ENCODE measurements at regions not wholly inside any gene's neighbourhood (a gene's known extent, or its start where the extent isn't known, plus 50 kb on each side); places are given as distances from the start of the nearest gene placed in this dataset.

DNA sequence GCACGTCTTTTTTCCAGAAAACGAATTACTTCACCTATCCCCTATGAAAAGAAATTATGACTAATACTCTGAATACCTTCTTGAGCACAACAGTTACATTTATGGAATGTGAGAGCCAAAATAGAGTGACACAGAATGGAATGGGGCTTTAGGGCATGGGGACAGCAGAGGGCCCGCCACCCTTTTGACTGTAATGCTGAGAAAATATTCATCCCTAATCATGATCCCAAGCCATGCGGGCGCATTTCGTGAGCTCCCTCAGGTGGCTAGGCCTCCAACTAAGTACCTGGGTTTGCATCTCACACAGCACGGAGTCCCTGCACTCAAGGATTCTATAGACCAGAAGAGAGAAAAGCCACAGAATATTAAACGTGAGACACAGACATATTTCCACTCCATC lies 212.6 kb downstream of the SOD2 start:
- DNase-seq (ENCODE audit: low spot score), result no peak

DNA sequence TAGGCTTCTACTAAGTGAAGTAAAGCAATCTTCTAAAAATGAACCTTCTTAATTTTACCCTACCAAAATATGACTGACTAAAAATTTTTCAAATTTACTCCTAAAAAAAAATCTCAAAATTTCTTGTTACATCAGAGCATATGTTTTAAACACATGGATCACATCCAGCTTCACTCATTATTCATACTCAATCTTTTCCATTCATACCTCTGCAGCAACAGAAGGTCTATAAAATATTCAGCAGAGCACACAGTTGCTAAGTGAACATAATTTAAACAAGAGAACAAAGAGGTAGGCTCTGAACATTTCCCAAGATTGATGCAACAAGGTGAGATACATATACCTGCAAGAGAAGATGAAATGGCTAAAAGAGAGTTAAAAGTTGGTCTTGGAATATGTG lies 213.9 kb downstream of the SOD2 start:
- no peak for DNase-seq (ENCODE audit: low spot score)

DNA sequence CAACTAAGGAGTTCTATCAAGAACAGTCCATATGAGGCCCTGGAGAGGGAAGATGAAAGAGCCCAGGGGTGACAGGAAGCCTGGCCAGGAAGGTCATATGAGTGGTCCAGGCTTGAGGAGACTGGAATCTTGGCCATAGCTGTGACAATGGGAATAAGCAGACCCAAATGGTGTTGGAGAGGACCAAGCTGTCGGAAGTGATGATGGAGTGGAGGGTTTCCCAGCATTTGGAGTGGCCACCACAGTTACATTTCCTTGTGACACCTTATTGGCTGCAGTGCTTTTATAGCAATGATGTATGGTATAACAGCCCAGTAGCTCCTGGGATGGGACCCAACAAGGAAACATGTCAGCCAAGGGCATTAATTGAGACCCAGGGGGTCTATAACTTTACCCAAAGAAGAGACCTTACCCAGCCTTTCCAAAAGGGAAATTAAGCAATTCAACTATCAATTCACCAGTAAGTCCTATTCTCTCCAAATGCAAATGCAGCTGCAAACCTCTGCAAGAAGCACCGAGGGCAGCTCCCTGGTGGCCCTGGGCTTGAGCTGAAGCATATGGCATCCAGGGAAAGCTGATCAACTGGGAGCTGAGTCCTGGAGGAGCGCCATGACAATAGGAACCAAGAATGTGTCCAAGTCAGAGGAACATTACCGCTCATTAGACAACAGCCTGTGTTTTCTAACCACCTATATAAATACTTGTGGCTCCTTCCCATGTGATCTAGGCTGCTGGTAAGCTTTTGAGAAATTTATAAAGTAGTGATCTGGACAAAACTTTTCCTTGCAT lies 219.4 kb downstream of the SOD2 start:
- no peak for DNase-seq (ENCODE audit: low spot score)

DNA sequence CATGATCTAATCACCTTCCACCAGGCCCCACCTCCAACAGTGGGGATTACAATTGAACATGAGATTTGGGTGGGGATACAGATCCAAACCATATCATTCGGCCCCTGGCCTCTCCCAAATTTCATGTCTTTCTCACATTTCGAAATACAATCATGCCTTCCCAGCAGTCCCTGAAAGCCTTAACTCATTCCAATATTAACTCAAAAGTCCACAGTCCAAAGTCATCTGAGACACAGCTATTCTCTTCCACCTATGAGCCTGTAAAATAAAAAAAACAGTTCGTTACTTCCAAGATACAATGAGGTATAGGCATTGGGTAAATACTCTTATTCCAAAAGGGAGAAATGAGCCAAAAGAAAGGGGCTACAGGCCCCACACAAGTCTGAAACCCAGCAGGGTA lies 222.6 kb downstream of the SOD2 start:
- DNase-seq (ENCODE audit: low spot score), result no peak

DNA sequence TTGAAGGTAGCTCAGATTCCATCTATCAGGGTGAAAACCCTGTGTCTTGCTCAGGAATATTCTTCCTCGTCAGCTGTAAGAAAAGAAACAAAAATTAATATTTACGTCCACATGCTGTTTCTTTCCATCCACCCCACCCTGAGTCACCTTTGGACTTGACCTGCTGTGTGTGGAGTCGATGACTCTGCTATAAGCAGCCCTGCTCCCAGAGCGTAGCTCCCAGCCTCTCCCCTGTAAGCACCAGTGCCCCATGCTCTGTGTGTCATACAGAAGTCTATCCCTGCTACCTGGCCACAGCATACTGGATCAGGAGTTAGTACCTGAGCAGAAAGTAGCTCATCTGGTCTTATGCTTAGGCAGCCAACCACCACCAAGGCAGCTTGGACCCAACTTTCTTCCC lies 223.6 kb downstream of the SOD2 start:
- DNase-seq (ENCODE audit: low spot score), result no peak

DNA sequence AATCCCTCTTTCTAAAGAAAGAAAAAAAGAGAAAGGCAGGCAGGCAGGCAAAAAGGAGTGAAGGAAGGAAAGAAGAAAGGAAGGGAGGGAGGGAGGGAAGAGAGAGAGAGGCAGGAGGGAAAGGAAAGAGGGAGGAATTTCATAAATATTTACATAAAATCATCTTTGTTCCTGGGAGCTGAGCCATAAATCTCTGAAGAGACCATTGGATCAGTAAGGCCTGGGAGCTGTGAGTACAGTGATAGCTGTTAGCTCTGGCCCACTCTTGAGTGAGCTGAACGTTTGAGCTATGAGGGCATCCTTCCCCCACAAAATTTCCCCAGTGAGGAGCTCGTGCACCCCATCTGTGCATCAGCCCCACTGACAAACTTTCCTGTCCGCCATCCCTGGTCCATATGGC lies 224.0 kb downstream of the SOD2 start:
- no peak for DNase-seq (ENCODE audit: low spot score)

DNA sequence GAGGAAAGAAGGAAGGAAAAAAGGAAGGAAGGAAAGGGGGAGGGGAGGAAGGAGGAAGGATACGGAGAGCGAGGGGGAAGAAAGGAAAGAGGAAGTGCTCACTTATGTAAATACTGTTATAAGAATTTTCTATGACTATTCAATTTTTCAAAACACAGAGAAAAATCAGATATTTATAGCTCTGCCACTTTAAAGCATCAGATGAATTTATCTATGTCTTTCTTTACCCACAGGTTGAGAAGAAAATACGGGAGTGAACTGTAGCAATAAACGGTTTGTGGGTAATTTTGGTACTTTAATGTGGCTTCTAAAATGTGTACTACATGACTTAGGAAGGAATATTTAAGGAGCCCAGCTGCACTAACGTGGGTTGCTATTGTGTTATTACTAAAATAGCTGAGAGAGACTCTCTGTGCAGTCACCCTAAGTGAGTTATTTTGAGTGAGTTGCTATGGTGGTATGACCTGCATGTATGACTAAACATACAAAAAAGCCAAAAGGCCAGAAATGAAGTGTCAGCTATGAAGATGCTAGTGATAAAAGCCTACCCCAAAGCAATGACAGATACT lies 225.5 kb downstream of the SOD2 start:
- DNase-seq (ENCODE audit: low spot score), result no peak

DNA sequence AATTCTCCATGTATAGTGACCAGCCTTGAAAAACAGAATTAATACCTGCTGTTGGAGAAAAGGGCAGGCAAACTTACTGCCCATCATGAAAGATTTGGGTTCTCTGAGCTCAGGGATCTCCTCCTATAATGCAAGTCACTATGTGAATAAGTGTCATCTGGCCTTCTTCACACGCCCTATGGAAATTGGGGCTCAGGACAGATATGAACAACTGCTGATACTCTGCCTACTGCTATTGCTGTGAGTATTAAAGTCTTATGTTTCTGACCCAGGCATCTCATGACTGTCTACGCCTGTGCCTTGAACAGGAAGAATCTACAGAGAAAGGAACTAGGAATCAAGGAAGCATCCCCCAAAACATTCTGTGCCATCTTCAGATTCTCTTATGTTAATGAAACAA lies 226.1 kb downstream of the SOD2 start:
- DNase-seq (ENCODE audit: low spot score), result no peak

DNA sequence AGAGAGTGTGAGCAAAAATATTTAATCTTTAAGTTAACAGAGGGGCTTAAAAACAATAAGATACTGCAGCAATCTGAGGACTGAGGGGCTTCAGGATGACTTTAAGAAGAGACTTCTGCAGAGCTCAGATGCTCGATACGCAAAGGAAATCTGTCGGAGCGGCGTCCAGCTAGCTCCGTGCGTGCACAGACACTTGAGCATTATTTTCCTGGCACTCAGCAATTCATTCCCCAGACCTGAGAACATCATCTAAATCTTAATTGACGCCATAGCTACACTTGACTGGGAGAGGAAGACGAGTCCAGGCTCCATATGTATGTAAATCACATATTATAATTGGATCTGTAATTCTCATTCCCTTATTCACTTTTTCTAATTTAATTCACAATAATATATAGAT lies 228.2 kb downstream of the SOD2 start:
- DNase-seq (ENCODE audit: low spot score), result no peak

DNA sequence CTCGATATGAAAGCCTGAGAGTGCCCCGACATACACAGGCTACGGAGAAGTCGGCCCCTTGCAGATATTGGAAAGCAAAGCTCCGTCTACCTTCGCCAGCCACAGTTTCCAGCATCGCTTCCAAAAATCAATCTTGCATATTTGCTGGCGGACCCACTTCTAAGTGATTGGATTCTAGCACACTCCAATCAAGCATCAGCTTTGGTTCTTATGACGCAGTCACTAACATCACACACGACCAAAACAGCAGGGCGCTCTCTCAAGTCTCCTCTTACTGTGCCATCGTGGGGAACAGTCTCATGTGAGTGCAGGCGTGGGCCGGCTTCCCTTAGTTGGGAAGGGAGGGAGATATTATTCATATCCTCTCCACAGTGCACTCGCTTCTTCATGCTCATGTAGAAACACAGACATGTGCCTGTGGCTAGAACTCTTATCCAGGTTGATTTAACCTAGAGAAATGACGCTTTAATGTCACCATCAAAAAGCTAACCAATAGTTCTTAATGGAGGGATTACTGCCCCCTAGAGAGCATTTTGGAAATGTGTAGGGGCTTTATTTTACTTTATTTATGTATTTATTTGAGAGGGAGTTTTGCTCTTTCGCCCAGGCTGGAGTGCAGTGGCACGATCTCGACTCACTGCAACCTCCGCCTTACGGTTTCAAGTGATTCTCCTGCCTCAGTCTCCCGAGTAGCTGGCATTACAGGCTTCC lies 229.8 kb downstream of the SOD2 start:
- DNase-seq (ENCODE audit: low spot score), result no peak

DNA sequence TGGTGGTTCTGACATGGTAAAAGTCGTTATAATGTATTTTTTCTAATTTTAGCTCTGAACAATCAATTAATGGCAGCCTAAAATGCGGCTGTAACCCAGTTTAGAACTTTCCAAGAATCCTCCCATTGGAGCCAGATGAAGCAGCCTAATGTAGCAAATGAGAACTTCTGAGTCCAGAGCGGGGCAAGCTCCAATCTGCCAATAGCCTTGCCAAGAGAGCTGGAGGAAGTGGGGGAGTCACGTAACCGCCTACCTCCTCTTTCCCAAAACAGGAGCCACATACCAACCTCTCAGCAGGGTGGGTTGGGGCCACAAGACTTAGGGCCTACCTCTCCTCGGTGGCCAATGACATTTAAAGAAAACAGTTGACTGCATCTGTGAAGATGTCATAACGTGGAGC lies 230.6 kb downstream of the SOD2 start:
- no peak for DNase-seq (ENCODE audit: low spot score)

DNA sequence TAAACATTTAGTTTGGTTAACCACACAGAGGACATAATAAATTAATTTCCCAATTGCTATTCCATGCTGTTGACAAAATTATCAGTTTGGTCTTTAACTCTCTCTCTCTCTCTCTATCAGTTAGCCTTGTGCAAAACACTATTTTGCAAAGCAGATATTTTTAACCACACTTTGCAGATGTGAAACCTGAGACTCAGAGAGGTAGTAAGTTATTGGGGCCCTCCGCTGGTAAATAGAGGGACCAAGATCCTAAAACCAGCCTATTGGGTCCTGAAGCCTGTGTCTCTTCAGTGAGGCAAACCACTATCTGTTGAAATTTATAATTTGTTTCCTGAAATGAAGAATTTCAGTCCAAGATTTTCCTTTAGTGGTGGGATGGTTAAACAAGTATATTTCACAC lies 231.0 kb downstream of the SOD2 start:
- DNase-seq (ENCODE audit: low spot score), result no peak

DNA sequence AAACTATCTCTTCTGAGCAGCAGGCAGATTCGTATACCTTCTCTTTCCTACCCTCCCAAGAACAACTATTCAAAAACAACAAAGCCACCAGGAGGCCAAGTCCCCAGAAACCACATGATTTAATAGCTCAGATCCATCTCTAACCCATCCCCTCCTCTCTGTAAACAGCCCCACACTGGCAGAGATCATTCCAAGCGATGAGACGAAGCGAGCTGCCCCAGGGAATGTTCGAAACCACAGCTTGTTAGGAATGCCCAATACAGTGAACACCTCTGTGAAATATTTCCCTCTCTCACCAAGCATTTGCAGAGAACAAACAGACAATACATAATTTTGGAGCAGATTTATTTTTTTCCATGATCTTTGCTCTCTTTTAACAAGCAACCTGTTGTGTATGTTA lies 231.8 kb downstream of the SOD2 start:
- DNase-seq (ENCODE audit: low spot score), result peak; percentile 25

DNA sequence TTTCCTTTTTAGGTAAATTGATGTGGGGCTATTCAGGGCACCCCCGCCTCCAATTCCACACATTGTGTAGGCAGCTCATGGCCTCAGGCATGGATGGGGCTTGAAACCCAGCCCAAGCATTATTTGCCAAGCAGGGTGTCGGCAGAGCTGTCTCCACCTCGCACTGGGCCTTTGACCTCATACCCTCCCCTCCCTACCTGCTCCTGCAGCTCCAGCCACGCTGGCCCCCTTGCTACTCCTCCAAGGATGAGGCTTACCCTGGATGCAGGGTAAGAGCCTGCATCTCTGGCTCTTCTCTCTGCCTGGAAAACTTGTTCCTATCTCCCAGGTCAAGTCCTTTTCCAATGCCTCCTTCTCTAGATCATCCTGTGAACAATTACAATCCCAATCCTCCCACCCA lies 232.6 kb downstream of the SOD2 start:
- DNase-seq (ENCODE audit: low spot score), result no peak

DNA sequence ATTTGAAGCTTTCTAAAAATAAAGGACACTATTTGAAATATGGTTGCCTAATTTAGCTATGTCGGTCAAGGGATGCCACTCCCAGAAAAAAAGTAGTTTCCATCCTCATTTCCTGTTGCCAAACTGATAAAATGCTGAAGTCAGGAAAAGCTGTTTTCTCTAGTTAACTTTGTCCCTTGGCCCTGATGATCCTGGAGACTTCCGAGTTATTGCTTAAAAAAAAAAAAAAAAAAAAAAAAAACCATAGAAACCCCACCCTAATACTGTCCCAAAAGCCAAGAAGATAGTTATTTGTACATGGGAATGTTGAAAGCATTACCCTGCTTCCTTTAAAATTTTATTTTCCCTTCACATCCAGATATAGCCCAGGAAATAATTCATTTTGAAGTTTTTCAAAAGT lies 236.7 kb downstream of the SOD2 start:
- DNase-seq (ENCODE audit: low spot score), result no peak

DNA sequence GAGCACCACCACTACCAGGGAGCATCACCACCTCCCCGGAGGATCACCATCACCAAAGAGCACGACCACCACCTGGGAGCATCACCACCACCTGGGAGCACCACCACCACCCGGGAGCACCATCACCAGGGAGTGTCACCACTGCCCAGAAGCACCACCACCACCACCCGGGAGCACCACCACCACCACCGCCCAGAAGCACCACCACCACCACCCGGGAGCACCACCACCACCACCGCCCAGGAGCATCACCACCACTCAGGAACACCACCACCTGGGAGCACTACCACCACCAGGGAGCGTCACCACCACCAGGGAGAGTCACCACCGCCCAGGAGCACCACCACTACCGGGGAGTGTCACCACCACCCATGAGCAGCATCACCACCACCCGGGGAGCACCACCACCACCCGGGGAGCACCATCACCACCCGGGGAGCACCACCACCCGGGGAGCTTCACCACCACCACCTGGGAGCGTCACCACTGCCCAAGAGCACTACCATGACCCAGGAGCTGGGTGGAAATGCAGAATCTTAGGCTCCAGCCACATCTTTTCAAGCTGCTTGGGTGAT lies 237.3 kb downstream of the SOD2 start:
- no peak for DNase-seq (ENCODE audit: low spot score)

DNA sequence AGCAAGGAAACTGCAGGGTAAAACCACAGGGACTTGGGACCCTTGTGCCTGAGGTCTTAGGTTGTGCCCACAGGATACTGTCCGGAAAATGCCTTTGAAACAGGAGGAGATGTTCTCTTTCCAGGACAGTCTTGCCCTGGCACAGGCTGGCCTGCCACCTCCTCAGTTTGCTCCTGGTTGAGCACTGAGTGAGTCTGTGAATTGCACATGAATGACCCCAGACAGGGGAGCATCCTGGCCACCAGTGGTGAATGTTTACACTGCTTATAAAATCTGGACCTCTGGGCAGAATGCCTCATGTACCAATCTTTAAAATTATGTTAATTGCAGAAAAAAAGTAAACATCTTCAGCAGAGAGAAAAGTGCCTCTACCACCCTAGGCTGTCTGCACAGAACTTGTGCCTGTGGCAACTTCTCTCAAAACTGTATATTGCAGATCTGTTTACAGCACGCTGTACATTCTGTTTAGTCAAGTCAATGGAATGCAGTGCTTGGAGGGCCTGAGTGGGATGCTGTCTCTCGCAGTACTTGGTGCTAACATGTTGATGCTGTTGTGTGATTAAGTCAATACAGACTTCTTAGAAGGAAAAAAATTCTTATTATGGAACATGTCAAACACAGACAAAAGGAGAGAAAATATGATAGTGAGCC lies 242.1 kb downstream of the SOD2 start:
- DNase-seq (ENCODE audit: low spot score), result no peak

DNA sequence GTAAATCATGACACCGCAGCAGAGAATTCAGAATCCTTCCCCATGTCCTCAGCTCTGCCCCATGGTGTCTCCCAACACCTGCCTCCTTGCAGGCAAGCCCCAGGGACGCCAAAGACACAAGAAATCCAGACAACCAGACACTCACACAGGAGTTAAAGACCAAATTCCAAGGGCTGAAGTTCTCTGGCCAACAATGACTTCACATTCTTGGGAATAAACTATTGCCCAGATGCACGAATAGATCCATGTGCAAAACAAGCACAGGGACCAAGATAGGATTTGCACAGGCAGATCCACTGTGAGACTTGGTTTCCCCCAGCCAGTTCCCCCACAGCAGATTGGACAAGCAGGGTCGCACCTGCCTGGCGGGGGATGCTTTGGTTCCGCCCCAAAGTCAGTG lies 246.7 kb downstream of the SOD2 start:
- no peak for DNase-seq (ENCODE audit: low spot score)

DNA sequence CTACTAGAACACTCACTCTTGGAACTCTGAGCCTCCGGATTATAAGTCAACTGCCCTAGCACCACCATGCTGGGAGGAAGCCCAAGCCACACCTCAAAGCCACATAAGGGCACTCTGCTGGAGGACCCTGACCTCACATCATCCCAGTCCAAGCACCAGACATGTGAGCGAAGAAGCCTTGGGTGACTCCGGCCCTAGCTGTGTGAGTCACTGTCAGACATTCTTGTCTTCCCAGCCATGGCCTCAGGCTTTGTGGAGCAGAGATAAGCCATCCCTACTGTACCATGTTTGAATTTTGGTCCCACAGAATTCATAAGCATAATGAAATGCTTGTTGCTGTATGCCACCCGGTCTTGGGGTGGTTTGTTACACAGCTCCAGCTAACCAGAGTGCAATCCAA lies 247.7 kb downstream of the SOD2 start:
- no peak for DNase-seq (ENCODE audit: low spot score)

DNA sequence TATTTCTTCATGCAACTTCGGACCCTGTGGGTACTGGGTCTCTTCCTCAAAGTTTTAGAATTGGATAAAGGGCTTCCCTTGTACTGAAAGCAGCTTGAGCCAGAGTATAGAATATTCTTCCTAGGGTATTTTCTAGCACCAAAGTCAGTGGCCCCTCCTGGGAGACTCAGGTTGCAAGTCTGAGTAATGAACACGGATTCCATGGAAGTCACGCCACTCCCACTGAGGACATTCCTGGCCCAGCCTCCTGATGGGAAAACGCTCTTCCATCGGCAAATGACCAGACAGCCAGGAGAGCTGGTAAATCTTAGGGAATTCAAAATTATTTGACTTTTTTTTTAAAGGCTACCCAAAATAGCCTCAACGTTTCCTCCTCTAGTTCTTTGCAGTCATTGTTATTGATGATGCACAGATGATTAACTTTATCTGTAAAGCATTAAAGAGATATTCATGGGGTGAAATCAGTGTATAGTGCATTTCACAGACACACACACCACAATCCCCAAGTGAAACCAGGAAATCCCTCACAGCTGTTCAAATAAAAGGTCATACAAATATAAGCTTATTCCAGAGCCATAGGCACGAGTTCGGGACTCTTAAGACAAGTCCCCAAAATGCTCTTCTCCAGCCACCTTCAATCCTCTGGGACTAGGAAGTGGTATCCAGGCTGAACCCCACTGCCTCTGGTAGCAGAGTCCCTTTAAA lies 248.8 kb downstream of the SOD2 start:
- DNase-seq (ENCODE audit: low spot score), result no peak

DNA sequence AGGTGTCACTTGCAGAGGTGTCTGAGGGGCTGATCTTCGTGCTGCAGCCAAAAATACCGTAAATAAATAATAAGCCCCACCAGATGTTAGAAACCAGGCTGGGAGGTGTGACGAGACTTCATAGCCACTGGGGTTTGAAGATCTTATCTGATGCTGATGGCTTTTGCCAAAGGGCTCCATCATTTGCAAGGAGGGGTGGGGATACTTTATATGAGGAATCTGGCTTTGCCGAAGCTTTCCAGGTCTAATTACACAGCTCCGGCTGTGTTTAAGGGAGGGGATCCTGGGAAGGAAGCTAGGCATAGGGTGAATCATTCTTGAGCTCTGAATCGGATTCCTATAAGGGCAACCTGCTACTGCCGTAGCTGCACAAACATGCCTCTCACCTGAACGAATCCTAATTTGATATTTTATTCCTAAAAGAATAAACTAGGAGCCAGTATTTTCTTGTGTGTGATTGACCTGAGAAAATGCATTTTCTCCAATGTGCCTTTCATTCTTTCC lies 249.6 kb downstream of the SOD2 start:
- DNase-seq (ENCODE audit: low spot score), result no peak

DNA sequence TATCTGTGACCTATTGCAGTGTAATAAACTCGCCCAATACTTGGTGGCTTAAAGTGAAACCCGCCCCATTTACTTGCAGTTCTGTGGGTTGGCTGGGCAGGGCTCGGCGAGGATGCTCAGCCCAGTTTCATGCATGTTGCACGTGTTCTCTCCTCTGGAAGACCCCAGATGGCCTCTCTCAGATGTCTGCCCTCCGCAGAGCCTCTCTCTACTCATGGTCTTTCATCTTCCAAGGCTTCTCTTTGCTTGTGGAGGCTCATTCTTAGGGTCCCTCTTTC lies 251.4 kb downstream of the SOD2 start:
- DNase-seq (ENCODE audit: low spot score), result no peak

Data from COLO829 (cell line).